ENCODE measurements at regions not wholly inside any gene's neighbourhood (a gene's known extent, or its start where the extent isn't known, plus 50 kb on each side); places are given as distances from the start of the nearest gene placed in this dataset.

DNA sequence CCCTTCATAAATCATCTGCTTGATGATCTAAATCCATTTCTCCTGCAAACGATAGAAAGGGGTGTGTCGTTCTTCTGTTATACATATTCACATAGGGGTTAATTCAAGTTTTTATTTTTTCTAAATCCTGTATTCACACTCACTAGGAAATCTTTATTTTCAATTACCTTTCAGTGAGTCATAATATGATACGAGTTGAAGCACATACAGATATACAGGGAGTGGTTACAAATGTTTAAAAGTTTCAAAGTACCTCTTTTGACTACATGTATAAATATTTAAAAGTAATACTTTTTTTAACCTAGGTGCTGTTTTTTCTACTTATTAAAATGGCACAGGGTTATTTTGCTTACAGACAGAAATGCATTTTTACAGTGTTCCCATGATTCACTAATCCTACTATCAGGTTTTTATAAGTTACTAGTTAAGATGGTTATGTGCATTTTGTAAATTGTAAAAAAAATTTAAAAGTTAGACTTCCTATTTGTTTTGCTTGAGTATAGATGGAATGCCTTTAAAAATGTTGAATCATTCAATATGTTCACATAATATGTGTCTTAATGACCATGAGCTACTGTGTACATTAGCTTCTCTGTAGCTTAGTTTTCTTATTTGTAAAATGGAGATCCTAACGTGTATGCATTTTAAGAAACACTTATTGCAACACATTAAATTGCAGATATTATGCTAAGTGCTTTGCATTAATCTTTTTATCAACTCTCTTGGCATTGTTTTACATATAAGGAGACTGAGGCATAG lies 1378.1 kb downstream of the DSC3 start:
- Histone ChIP-seq H3K9me2 (replicated peaks; ENCODE audit: control insufficient read depth, low read length) (no peaks in the 10 kb centered on the region), H3K79me2 (ENCODE audit: control insufficient read depth, low read length) (no peaks in the 10 kb centered on the region), H3K4me3 (ENCODE audit: low read length) (no peak overlapping the region), H4K20me1 (ENCODE audit: control insufficient read depth, insufficient read depth, low read depth, low read length) (no peaks in the 10 kb centered on the region), H3K36me3 (ENCODE audit: control insufficient read depth, low read length) (no peaks in the 10 kb centered on the region), H3K9me3 (ENCODE audit: control insufficient read depth, insufficient read depth, low read length) (no peaks in the 10 kb centered on the region), H3K4me1 (ENCODE audit: control insufficient read depth, low read length) (no peaks in the 10 kb centered on the region), H3K27ac (ENCODE audit: low read depth, low read length) (no peak overlapping the region), H3K27me3 (ENCODE audit: control insufficient read depth, low read length) (no peaks in the 10 kb centered on the region), H3K4me2 (ENCODE audit: low read length) (no peak overlapping the region), H3F3A (ENCODE audit: control insufficient read depth, insufficient read depth) (no peaks in the 10 kb centered on the region)
- TF ChIP-seq, protein P1, sequence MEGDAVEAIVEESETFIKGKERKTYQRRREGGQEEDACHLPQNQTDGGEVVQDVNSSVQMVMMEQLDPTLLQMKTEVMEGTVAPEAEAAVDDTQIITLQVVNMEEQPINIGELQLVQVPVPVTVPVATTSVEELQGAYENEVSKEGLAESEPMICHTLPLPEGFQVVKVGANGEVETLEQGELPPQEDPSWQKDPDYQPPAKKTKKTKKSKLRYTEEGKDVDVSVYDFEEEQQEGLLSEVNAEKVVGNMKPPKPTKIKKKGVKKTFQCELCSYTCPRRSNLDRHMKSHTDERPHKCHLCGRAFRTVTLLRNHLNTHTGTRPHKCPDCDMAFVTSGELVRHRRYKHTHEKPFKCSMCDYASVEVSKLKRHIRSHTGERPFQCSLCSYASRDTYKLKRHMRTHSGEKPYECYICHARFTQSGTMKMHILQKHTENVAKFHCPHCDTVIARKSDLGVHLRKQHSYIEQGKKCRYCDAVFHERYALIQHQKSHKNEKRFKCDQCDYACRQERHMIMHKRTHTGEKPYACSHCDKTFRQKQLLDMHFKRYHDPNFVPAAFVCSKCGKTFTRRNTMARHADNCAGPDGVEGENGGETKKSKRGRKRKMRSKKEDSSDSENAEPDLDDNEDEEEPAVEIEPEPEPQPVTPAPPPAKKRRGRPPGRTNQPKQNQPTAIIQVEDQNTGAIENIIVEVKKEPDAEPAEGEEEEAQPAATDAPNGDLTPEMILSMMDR (IDR thresholded peaks at IDR 0.05; ENCODE audit: low read depth, low read length, poor library complexity, severe bottlenecking) = no peak

DNA sequence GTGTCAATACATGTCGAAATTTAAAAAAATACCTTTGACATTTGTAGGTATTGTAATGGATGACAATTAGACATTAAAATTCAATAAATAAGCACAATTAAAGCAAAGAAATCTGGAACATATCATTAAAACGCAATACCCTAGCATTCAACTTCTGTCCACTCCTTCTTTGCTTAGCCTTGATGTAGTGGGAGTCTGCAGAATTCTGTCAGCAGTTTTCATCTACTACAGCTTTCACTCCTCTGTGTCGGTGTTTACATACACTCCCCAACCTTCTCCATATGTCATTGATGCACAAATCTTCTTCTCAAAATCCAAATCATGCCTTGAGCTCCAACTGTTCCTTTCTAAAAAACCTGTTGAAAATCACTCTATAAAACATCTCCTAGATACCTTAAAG lies 1380.6 kb downstream of the DSC3 start:
- Histone ChIP-seq H3K79me2 (ENCODE audit: control insufficient read depth, low read length) (no peaks in the 10 kb centered on the region), H3F3A (ENCODE audit: control insufficient read depth, insufficient read depth) (no peaks in the 10 kb centered on the region), H3K27me3 (ENCODE audit: control insufficient read depth, low read length) (no peaks in the 10 kb centered on the region), H4K20me1 (ENCODE audit: control insufficient read depth, insufficient read depth, low read depth, low read length) (no peaks in the 10 kb centered on the region), H3K4me2 (ENCODE audit: low read length) (no peak overlapping the region), H3K9me3 (ENCODE audit: control insufficient read depth, insufficient read depth, low read length) (no peaks in the 10 kb centered on the region), H3K27ac (ENCODE audit: low read depth, low read length) (no peak overlapping the region), H3K4me1 (ENCODE audit: control insufficient read depth, low read length) (no peaks in the 10 kb centered on the region), H3K4me3 (ENCODE audit: low read length) (no peak overlapping the region), H3K36me3 (ENCODE audit: control insufficient read depth, low read length) (no peaks in the 10 kb centered on the region), H3K9me2 (replicated peaks; ENCODE audit: control insufficient read depth, low read length) (no peaks in the 10 kb centered on the region)
- TF ChIP-seq EZH2phosphoT487 (IDR thresholded peaks at IDR 0.05; ENCODE audit: borderline replicate concordance, low read length) = no peak
- TF ChIP-seq, protein P1 (IDR thresholded peaks at IDR 0.05; ENCODE audit: low read depth, low read length, poor library complexity, severe bottlenecking) = no peak

DNA sequence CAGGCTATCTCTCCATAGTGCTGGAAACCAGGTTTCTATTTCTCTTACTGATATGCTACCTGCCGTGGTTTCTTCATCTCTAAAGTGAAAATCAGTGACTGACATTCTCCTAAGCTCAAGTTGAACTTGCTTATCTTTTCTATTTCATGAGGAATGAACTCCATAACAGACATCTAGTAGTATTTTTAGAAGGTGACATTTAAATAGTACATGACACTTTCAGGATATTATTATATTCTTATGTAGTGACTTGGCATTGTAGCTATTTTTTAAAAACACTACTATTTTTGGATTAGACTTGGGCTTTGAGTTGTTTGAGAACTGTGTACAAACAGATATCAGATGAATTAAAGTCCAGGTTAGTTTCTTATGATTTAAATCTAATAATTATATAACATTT lies 1381.8 kb downstream of the DSC3 start:
- TF ChIP-seq EZH2phosphoT487 (IDR thresholded peaks at IDR 0.05; ENCODE audit: borderline replicate concordance, low read length) = no peak
- TF ChIP-seq, protein P1 (IDR thresholded peaks at IDR 0.05; ENCODE audit: low read depth, low read length, poor library complexity, severe bottlenecking) = no peak
- Histone ChIP-seq H3K9me2 (replicated peaks; ENCODE audit: control insufficient read depth, low read length) (no peaks in the 10 kb centered on the region), H3K79me2 (ENCODE audit: control insufficient read depth, low read length) (no peaks in the 10 kb centered on the region), H3F3A (ENCODE audit: control insufficient read depth, insufficient read depth) (no peaks in the 10 kb centered on the region), H3K4me3 (ENCODE audit: low read length) (no peak overlapping the region), H3K27me3 (ENCODE audit: control insufficient read depth, low read length) (no peaks in the 10 kb centered on the region), H3K4me1 (ENCODE audit: control insufficient read depth, low read length) (no peaks in the 10 kb centered on the region), H3K27ac (ENCODE audit: low read depth, low read length) (no peak overlapping the region), H3K4me2 (ENCODE audit: low read length) (no peak overlapping the region), H3K9me3 (ENCODE audit: control insufficient read depth, insufficient read depth, low read length) (no peaks in the 10 kb centered on the region), H4K20me1 (ENCODE audit: control insufficient read depth, insufficient read depth, low read depth, low read length) (no peaks in the 10 kb centered on the region), H3K36me3 (ENCODE audit: control insufficient read depth, low read length) (no peaks in the 10 kb centered on the region)

All from DOHH2 (cell line).